SK-N-SH treated with all-trans-retinoic acid at 6 μM for 48 hours (cell line): ENCODE measurements at regions not wholly inside any gene's neighbourhood (a gene's known extent, or its start where the extent isn't known, plus 50 kb on each side); places are given as distances from the start of the nearest gene placed in this dataset.

Source experiments
- ATAC-seq: fragments of 200-7000 bp; cut with Tn5 transposase; 3 replicates; pipeline ENCODE4 v1.9.1; 2020; ENCODE audit warnings: mild to moderate bottlenecking, moderate library complexity
- ARNTL ChIP-seq: fragments of 450-650 bp; formaldehyde crosslinking; IDR thresholded peaks from 2 replicates; pipeline ENCODE4 v1.5.0; 2020; ENCODE audit warnings: low read depth, mild to moderate bottlenecking, moderate library complexity, borderline replicate concordance
- BACH2 ChIP-seq: fragments of 250-450 bp; sonication (Bioruptor Pico); IDR thresholded peaks from 2 replicates; pipeline ENCODE4 v1.9.0; 2021; ENCODE audit warnings: mild to moderate bottlenecking, borderline replicate concordance
- CREB5 ChIP-seq: fragments of 250-450 bp; sonication (Bioruptor Pico); IDR thresholded peaks from 2 replicates; pipeline ENCODE4 v1.5.1; 2020; ENCODE audit warnings: low read depth, mild to moderate bottlenecking, moderate library complexity
- CSDC2 ChIP-seq: fragments of 250-450 bp; sonication (Bioruptor Pico); IDR thresholded peaks from 2 replicates; pipeline ENCODE4 v1.5.0; 2020; ENCODE audit warnings: mild to moderate bottlenecking, moderate library complexity
- CSRNP3 ChIP-seq: fragments of 250-450 bp; sonication (Bioruptor Pico); IDR thresholded peaks from 2 replicates; pipeline ENCODE4 v1.5.1; 2021; ENCODE audit warnings: mild to moderate bottlenecking, moderate library complexity
- ESRRG ChIP-seq: fragments of 250-450 bp; sonication (Bioruptor Pico); IDR thresholded peaks from 2 replicates; pipeline ENCODE4 v1.6.1; 2021; ENCODE audit warnings: mild to moderate bottlenecking
- PATZ1 ChIP-seq: fragments of 250-450 bp; sonication (Bioruptor Pico); IDR thresholded peaks from 2 replicates; pipeline ENCODE4 v1.8.0; 2020; ENCODE audit warnings: mild to moderate bottlenecking, moderate library complexity, borderline replicate concordance
- PPARA ChIP-seq: fragments of 250-450 bp; sonication (Bioruptor Pico); IDR thresholded peaks from 2 replicates; pipeline ENCODE4 v1.5.0; 2020; ENCODE audit warnings: mild to moderate bottlenecking, borderline replicate concordance
- RARB ChIP-seq: fragments of 250-450 bp; sonication (Bioruptor Pico); IDR thresholded peaks from 2 replicates; pipeline ENCODE4 v1.8.0; 2021; ENCODE audit warnings: mild to moderate bottlenecking, moderate library complexity
- SNAI2 ChIP-seq: fragments of 250-450 bp; sonication (Bioruptor Pico); IDR thresholded peaks from 2 replicates; pipeline ENCODE4 v1.5.0; 2020; ENCODE audit warnings: mild to moderate bottlenecking, moderate library complexity
- TCF4 ChIP-seq: fragments of 250-450 bp; sonication (Bioruptor Pico); IDR thresholded peaks from 2 replicates; pipeline ENCODE4 v1.8.0; 2021; ENCODE audit warnings: mild to moderate bottlenecking, moderate library complexity, borderline replicate concordance
- TOX ChIP-seq: fragments of 250-450 bp; sonication (Bioruptor Pico); IDR thresholded peaks from 2 replicates; pipeline ENCODE4 v1.8.0; 2021; ENCODE audit warnings: mild to moderate bottlenecking, moderate library complexity, borderline replicate concordance
- TSHZ2 ChIP-seq: fragments of 250-450 bp; sonication (Bioruptor Pico); IDR thresholded peaks from 2 replicates; pipeline ENCODE4 v1.5.0; 2020; ENCODE audit warnings: mild to moderate bottlenecking, moderate library complexity
- ZFP3 ChIP-seq: fragments of 250-450 bp; sonication (Bioruptor Pico); IDR thresholded peaks from 2 replicates; pipeline ENCODE4 v1.5.0; 2020; ENCODE audit warnings: mild to moderate bottlenecking, moderate library complexity
- ZFP30 ChIP-seq: fragments of 450-650 bp; formaldehyde crosslinking; IDR thresholded peaks from 2 replicates; pipeline ENCODE4 v1.5.0; 2022; ENCODE audit warnings: mild to moderate bottlenecking, moderate library complexity
- ZNF565 ChIP-seq: fragments of 450-650 bp; formaldehyde crosslinking; conservative IDR thresholded peaks from 2 replicates; pipeline ENCODE4 v1.5.0; 2020; ENCODE audit warnings: low read depth, mild to moderate bottlenecking, moderate library complexity
- ZNF70 ChIP-seq: fragments of 450-650 bp; formaldehyde crosslinking; IDR thresholded peaks from 2 replicates; pipeline ENCODE4 v1.5.0; 2020; ENCODE audit warnings: mild to moderate bottlenecking, moderate library complexity
- ZNF8 ChIP-seq: fragments of 450-650 bp; formaldehyde crosslinking; IDR thresholded peaks from 2 replicates; pipeline ENCODE4 v1.5.0; 2020; ENCODE audit warnings: mild to moderate bottlenecking, moderate library complexity

- no peak for ATAC-seq
- TF ChIP-seq PATZ1 (CRISPR knock-in tag): no peak
- TF ChIP-seq TOX (CRISPR knock-in tag): no peak
- no peak for TF ChIP-seq ESRRG (CRISPR knock-in tag)
- TF ChIP-seq BACH2: no peak
- no peak for TF ChIP-seq CREB5
- no peak for TF ChIP-seq CSRNP3 (CRISPR knock-in tag)
- no peak for TF ChIP-seq PPARA (CRISPR knock-in tag)
- TF ChIP-seq TCF4: no peak
- TF ChIP-seq ZNF8 (CRISPR knock-in tag): no peak
- TF ChIP-seq TSHZ2 (CRISPR knock-in tag): no peak
- no peak for TF ChIP-seq ZNF70 (CRISPR knock-in tag)
Observed at GRCh38 chr6:166045173-166045859, 122.3 kb downstream of the TBXT start.

- TF ChIP-seq ZFP3: no peak
- no peak for ATAC-seq
Observed at GRCh38 chr6:166041277-166041676, 126.4 kb downstream of the TBXT start.

GRCh38 chr6:166040292-166040691, 127.4 kb downstream of the TBXT start:
- ATAC-seq: no peak
- TF ChIP-seq CREB5: no peak
- TF ChIP-seq ARNTL: no peak
- no peak for TF ChIP-seq RARB
- no peak for TF ChIP-seq ZNF565 (CRISPR knock-in tag)
- TF ChIP-seq TCF4: no peak
- TF ChIP-seq ZFP30 (CRISPR knock-in tag): no peak
- no peak for TF ChIP-seq ESRRG (CRISPR knock-in tag)
- TF ChIP-seq CSDC2 (CRISPR knock-in tag): no peak

GRCh38 chr6:166036316-166037095, 131.1 kb downstream of the TBXT start:
- no peak for ATAC-seq
- TF ChIP-seq ZFP3 (no peak), TSHZ2 (CRISPR knock-in tag) (no peak), PPARA (CRISPR knock-in tag) (no peak), ZNF8 (CRISPR knock-in tag) (no peak), ARNTL (no peak), SNAI2 (CRISPR knock-in tag) (no peak), BACH2 (no peak), PATZ1 (CRISPR knock-in tag) (no peak), CREB5 (no peak), ESRRG (CRISPR knock-in tag) (no peak), RARB (no peak)
